SH-SY5Y (cell line): ENCODE measurements at regions not wholly inside any gene's neighbourhood (a gene's known extent, or its start where the extent isn't known, plus 50 kb on each side); places are given as distances from the start of the nearest gene placed in this dataset.

ENCODE experiments used
- GATA2 ChIP-seq: IDR thresholded peaks from 2 replicates; pipeline ENCODE4 v1.6.1; 2011; ENCODE audit warnings: mild to moderate bottlenecking, low read depth, low read length
- GATA3 ChIP-seq: IDR thresholded peaks from 2 replicates; pipeline ENCODE4 v1.6.1; 2011; ENCODE audit warnings: low read depth, mild to moderate bottlenecking, low read length, moderate library complexity

- TF ChIP-seq GATA2, result no peak
- TF ChIP-seq GATA3, result no peak
Observed at GRCh38 chr6:140538926-140539325, 1164.5 kb upstream of the CITED2 start.
